Panc1 (cell line): ENCODE measurements at regions not wholly inside any gene's neighbourhood (a gene's known extent, or its start where the extent isn't known, plus 50 kb on each side); places are given as distances from the start of the nearest gene placed in this dataset.

Source experiments
- ATAC-seq: fragments of 200-7000 bp; cut with Tn5 transposase; 2 replicates; pipeline ENCODE4 v1.9.1; 2020; ENCODE audit warnings: mild to moderate bottlenecking, moderate library complexity
- BruUV-seq: library from RNA; stranded (reverse); fragments of 400-500 nt; replicated peaks from 2 replicates; lab custom pipeline; 2021; lab: Mats Ljungman, UMichigan
- CTCF ChIA-PET: fragments of 300-600 bp; sonication (Branson Sonifier 250); formaldehyde crosslinking; loops from one replicate; lab custom pipeline; 2022; ENCODE audit warnings: antibody characterized with exemption; lab: Charles Lee
- POLR2A ChIA-PET: fragments of 300-600 bp; sonication (Branson Sonifier 250); formaldehyde crosslinking; loops from one replicate; lab custom pipeline; 2022; ENCODE audit warnings: antibody characterized with exemption; lab: Charles Lee
- DNase-seq: peaks from one replicate; pipeline ENCODE4 v3.0.0-alpha.2; 2010; ENCODE audit warnings: low read depth, low spot score
- H3K27ac ChIP-seq: 2 replicates; pipeline ENCODE4 v1.5.1; 2011; ENCODE audit warnings: mild to moderate bottlenecking, low read length, inconsistent platforms
- H3K27me3 ChIP-seq: fragments of 200-500 bp; sonication (Bioruptor generic); 2 replicates; pipeline ENCODE4 v1.6.0; 2014; ENCODE audit warnings: low read length, inconsistent platforms; ENCODE audit not compliant: control insufficient read depth, insufficient read depth
- H3K36me3 ChIP-seq: fragments of 200-500 bp; sonication (Bioruptor generic); 2 replicates; pipeline ENCODE4 v1.5.1; 2014; ENCODE audit warnings: inconsistent platforms, mild to moderate bottlenecking, low read length, moderate library complexity; ENCODE audit not compliant: control insufficient read depth, insufficient read depth
- H3K4me1 ChIP-seq: 2 replicates; pipeline ENCODE4 v1.5.1; 2011; ENCODE audit warnings: inconsistent platforms, mild to moderate bottlenecking, low read length, moderate library complexity; ENCODE audit not compliant: control insufficient read depth, insufficient read depth
- H3K4me3 ChIP-seq, 2 experiments: 2 replicates each; pipeline ENCODE4 v1.5.1; 2011 to 2012; ENCODE audit warnings: low read depth in 2 of 2, low read length in 2 of 2, mild to moderate bottlenecking in 2 of 2, inconsistent platforms in 1 of 2, moderate library complexity in 1 of 2
- H3K9me3 ChIP-seq: fragments of 200-500 bp; sonication (Bioruptor generic); 2 replicates; pipeline ENCODE4 v1.5.1; 2014; ENCODE audit warnings: low read depth, mild to moderate bottlenecking, inconsistent platforms, low read length, moderate library complexity; ENCODE audit not compliant: control insufficient read depth, insufficient read depth
- CTCF ChIP-seq: fragments of 450-650 bp; IDR thresholded peaks from 2 replicates; pipeline ENCODE4 v1.5.1; 2017; ENCODE audit warnings: mild to moderate bottlenecking
- POLR2AphosphoS5 ChIP-seq: IDR thresholded peaks from 2 replicates; pipeline ENCODE4 v1.6.1; 2012; ENCODE audit warnings: mild to moderate bottlenecking, low read depth, low read length, moderate library complexity
- REST ChIP-seq, 2 experiments: IDR thresholded peaks; 2 replicates each; pipeline ENCODE4 v1.6.1; 2011 to 2012; ENCODE audit warnings: low read depth in 2 of 2, control low read depth in 1 of 2, low read length in 1 of 2, mild to moderate bottlenecking in 1 of 2, moderate library complexity in 1 of 2; ENCODE audit not compliant: insufficient read depth in 1 of 2
- SIN3A ChIP-seq: IDR thresholded peaks from 2 replicates; pipeline ENCODE4 v1.6.1; 2012; ENCODE audit warnings: low read depth, mild to moderate bottlenecking, low read length, moderate library complexity, borderline replicate concordance; ENCODE audit not compliant: insufficient read depth
- TCF7L2 ChIP-seq: IDR thresholded peaks from 2 replicates; pipeline ENCODE4 v1.6.1; 2011; ENCODE audit warnings: mild to moderate bottlenecking, low read depth, low read length, inconsistent platforms
- in situ Hi-C: cut with HindIII; loops from 2 replicates; pipeline ENCODE4 v1.10.0; 2016; ENCODE audit warnings: low sequenced_read_pairs, low pct_unique_long_range_greater_than_20kb
- intact Hi-C: fragments of 100-400 bp; cut with micrococcal nuclease; formaldehyde crosslinking; loops from one replicate; pipeline ENCODE4 v1.10.0; 2022; ENCODE audit not compliant: unreplicated experiment

DNA sequence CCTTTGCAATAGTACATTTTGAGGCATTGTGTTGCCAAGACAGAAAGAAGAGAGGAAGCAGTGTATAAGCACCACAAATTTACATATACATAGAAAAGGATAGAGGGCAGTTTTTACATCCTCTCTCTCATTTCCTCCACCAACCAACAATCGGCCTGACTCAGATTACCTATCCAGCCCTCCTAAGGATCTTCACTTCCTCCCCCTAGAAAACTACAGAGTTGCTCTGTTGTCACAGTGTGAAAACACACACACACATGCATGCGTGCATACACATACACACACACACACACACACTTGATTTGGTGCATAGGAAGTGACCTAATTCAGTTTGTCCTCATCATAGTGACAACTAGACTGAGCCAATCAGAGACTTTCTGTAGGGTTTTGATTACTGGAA lies 98.8 kb upstream of the SPRY1 start:
- DNase-seq (no peak), ATAC-seq (no peak)
- H3K27ac ChIP-seq: no peak overlapping the region
- no peak overlapping the region for H3K4me3 ChIP-seq
- no peaks in the 10 kb centered on the region for H3K27me3 ChIP-seq
- intact Hi-C loops: no loop called here
- BruUV-seq: no TSS peak
- no peaks in the 10 kb centered on the region for H3K4me1 ChIP-seq
- in situ Hi-C loops: no loop called here
- TF ChIP-seq TCF7L2: no peak
- TF ChIP-seq REST (IDR thresholded peaks at IDR 0.05; ENCODE audit: insufficient read depth in 1 of 2, low read depth in 2 of 2, low read length in 1 of 2): no peak
- no peak for TF ChIP-seq SIN3A
- no peak for TF ChIP-seq CTCF
- no peak for TF ChIP-seq POLR2AphosphoS5
- no peaks in the 10 kb centered on the region for H3K36me3 ChIP-seq
- CTCF ChIA-PET: no interaction called here
- H3K9me3 ChIP-seq: no peaks in the 10 kb centered on the region; the same call in 1 of the 2 replicates
- POLR2A ChIA-PET: no interaction called here

GRCh38 chr4:123298261-123298660 lies 98.3 kb upstream of the SPRY1 start:
- H3K27me3 ChIP-seq: no peaks in the 10 kb centered on the region
- no peak for TF ChIP-seq CTCF
- TF ChIP-seq SIN3A: no peak
- TF ChIP-seq TCF7L2: no peak
- TF ChIP-seq POLR2AphosphoS5: no peak
- TF ChIP-seq REST (IDR thresholded peaks at IDR 0.05; ENCODE audit: insufficient read depth in 1 of 2, low read depth in 2 of 2, low read length in 1 of 2): no peak
- DNase-seq (no peak), ATAC-seq (no peak)
- H3K4me1 ChIP-seq: no peaks in the 10 kb centered on the region
- H3K9me3 ChIP-seq: no peaks in the 10 kb centered on the region
- intact Hi-C loops: no loop called here
- CTCF ChIA-PET: no interaction called here
- no peaks in the 10 kb centered on the region for H3K36me3 ChIP-seq
- POLR2A ChIA-PET: no interaction called here
- no TSS peak for BruUV-seq
- in situ Hi-C loops: no loop called here
- H3K4me3 ChIP-seq: no peak overlapping the region
- no peak overlapping the region for H3K27ac ChIP-seq
